Neuron (in vitro differentiated cells): ENCODE measurements at regions not wholly inside any gene's neighbourhood (a gene's known extent, or its start where the extent isn't known, plus 50 kb on each side); places are given as distances from the start of the nearest gene placed in this dataset.
"Not testable (repeated sequence)": the region's sequence is repeated elsewhere in the genome, so short reads cannot be mapped to it uniquely, and the experiment has no call there.

ENCODE experiments used
- H2AFZ ChIP-seq: one replicate; pipeline ENCODE4 v1.6.1; 2013; ENCODE audit warnings: low read depth, mild to moderate bottlenecking, inconsistent platforms, low read length, moderate library complexity
- H3K27me3 ChIP-seq: one replicate; pipeline ENCODE4 v1.6.1; 2013; ENCODE audit warnings: low read length; ENCODE audit not compliant: insufficient read depth
- H3K36me3 ChIP-seq: one replicate; pipeline ENCODE4 v1.6.1; 2013; ENCODE audit warnings: low read length; ENCODE audit not compliant: insufficient read depth
- H3K4me1 ChIP-seq: one replicate; pipeline ENCODE4 v1.6.1; 2013; ENCODE audit warnings: low read length; ENCODE audit not compliant: insufficient read depth
- H3K4me3 ChIP-seq: 2 replicates; pipeline ENCODE4 v1.5.1; 2013; ENCODE audit warnings: mild to moderate bottlenecking, low read length, moderate library complexity
- H3K9me3 ChIP-seq: one replicate; pipeline ENCODE4 v1.6.1; 2013; ENCODE audit warnings: low read length

- H3K9me3 ChIP-seq, H3K36me3 ChIP-seq, H3K4me3 ChIP-seq, H2AFZ ChIP-seq: not testable (repeated sequence)
- H3K27me3 ChIP-seq, result peaks cover 15% of the 10 kb centered on the region
- H3K4me1 ChIP-seq, result peaks cover 15% of the 10 kb centered on the region
Measured at GRCh38 chr9:89689321-89689720, 84.5 kb downstream of the GADD45G start.

GRCh38 chr9:89690334-89690912 lies 85.6 kb downstream of the GADD45G start:
- peaks cover 25% of the 10 kb centered on the region for H3K4me1 ChIP-seq
- H3K9me3 ChIP-seq, result no peaks in the 10 kb centered on the region
- H3K27me3 ChIP-seq, result peaks cover 15% of the 10 kb centered on the region

GRCh38 chr9:89695441-89695891 lies 90.7 kb downstream of the GADD45G start:
- Histone ChIP-seq H3K27me3 (peaks cover 5% of the 10 kb centered on the region), H3K36me3 (no peaks in the 10 kb centered on the region), H3K9me3 (no peaks in the 10 kb centered on the region), H2AFZ (no peak overlapping the region), H3K4me3 (peak overlapping the region; percentile 26), H3K4me1 (peaks cover 15% of the 10 kb centered on the region)

More at GRCh38 chr9:89690334-89690912, 85.6 kb downstream of the GADD45G start:
- Histone ChIP-seq H2AFZ (no peak overlapping the region), H3K36me3 (no peaks in the 10 kb centered on the region), H3K4me3 (no peak overlapping the region)

- not testable (repeated sequence) for H3K9me3 ChIP-seq, H3K4me3 ChIP-seq, H2AFZ ChIP-seq, H3K36me3 ChIP-seq, H3K27me3 ChIP-seq
- H3K4me1 ChIP-seq, result peaks cover 15% of the 10 kb centered on the region
Measured at GRCh38 chr9:89695979-89696378, 91.2 kb downstream of the GADD45G start.

GRCh38 chr9:89696780-89697179 lies 92.0 kb downstream of the GADD45G start:
- peaks cover 5% of the 10 kb centered on the region for H3K27me3 ChIP-seq
- H2AFZ ChIP-seq, result no peak overlapping the region
- peaks cover 20% of the 10 kb centered on the region for H3K4me1 ChIP-seq
- H3K4me3 ChIP-seq, result no peak overlapping the region
- no peaks in the 10 kb centered on the region for H3K36me3 ChIP-seq
- no peaks in the 10 kb centered on the region for H3K9me3 ChIP-seq

- H3K27me3 ChIP-seq, result peaks cover 5% of the 10 kb centered on the region
- no peak overlapping the region for H2AFZ ChIP-seq
- no peak overlapping the region for H3K4me3 ChIP-seq
- no peaks in the 10 kb centered on the region for H3K9me3 ChIP-seq
- H3K4me1 ChIP-seq, result peaks cover 20% of the 10 kb centered on the region
- no peaks in the 10 kb centered on the region for H3K36me3 ChIP-seq
Measured at GRCh38 chr9:89697553-89697952, 92.7 kb downstream of the GADD45G start.

GRCh38 chr9:89698411-89699005 lies 93.7 kb downstream of the GADD45G start:
- Histone ChIP-seq H3K4me1 (peaks cover 20% of the 10 kb centered on the region), H3K4me3 (no peak overlapping the region), H3K9me3 (no peaks in the 10 kb centered on the region), H3K36me3 (no peaks in the 10 kb centered on the region), H2AFZ (no peak overlapping the region), H3K27me3 (peaks cover 7% of the 10 kb centered on the region)

GRCh38 chr9:89699646-89700045 lies 94.8 kb downstream of the GADD45G start:
- H3K4me3 ChIP-seq, result no peak overlapping the region
- peaks cover 4% of the 10 kb centered on the region for H3K27me3 ChIP-seq
- H3K36me3 ChIP-seq, result no peaks in the 10 kb centered on the region
- peaks cover 18% of the 10 kb centered on the region for H3K4me1 ChIP-seq
- no peaks in the 10 kb centered on the region for H3K9me3 ChIP-seq
- H2AFZ ChIP-seq, result no peak overlapping the region

- Histone ChIP-seq H2AFZ (no peak overlapping the region), H3K4me1 (peaks cover 5% of the 10 kb centered on the region), H3K36me3 (no peaks in the 10 kb centered on the region), H3K4me3 (no peak overlapping the region), H3K27me3 (peaks cover 4% of the 10 kb centered on the region), H3K9me3 (no peaks in the 10 kb centered on the region)
Measured at GRCh38 chr9:89701221-89701798, 96.5 kb downstream of the GADD45G start.

GRCh38 chr9:89702401-89702800 lies 97.6 kb downstream of the GADD45G start:
- no peak overlapping the region for H3K4me3 ChIP-seq
- peaks cover 8% of the 10 kb centered on the region for H3K27me3 ChIP-seq
- no peaks in the 10 kb centered on the region for H3K9me3 ChIP-seq
- peaks cover 5% of the 10 kb centered on the region for H3K4me1 ChIP-seq
- no peaks in the 10 kb centered on the region for H3K36me3 ChIP-seq
- H2AFZ ChIP-seq, result no peak overlapping the region

- Histone ChIP-seq H3K36me3 (no peaks in the 10 kb centered on the region), H2AFZ (no peak overlapping the region), H3K27me3 (peaks cover 8% of the 10 kb centered on the region), H3K4me1 (peaks cover 5% of the 10 kb centered on the region), H3K9me3 (no peaks in the 10 kb centered on the region), H3K4me3 (no peak overlapping the region)
Measured at GRCh38 chr9:89705651-89706050, 100.8 kb downstream of the GADD45G start.

GRCh38 chr9:89706086-89706485 lies 101.3 kb downstream of the GADD45G start:
- Histone ChIP-seq H3K4me1 (peaks cover 4% of the 10 kb centered on the region), H2AFZ (no peak overlapping the region), H3K9me3 (no peaks in the 10 kb centered on the region), H3K4me3 (no peak overlapping the region), H3K27me3 (peaks cover 8% of the 10 kb centered on the region), H3K36me3 (no peaks in the 10 kb centered on the region)

GRCh38 chr9:89706731-89707191 lies 101.9 kb downstream of the GADD45G start:
- Histone ChIP-seq H3K27me3 (peaks cover 8% of the 10 kb centered on the region), H3K4me3 (no peak overlapping the region), H3K9me3 (no peaks in the 10 kb centered on the region), H3K4me1 (no peaks in the 10 kb centered on the region), H2AFZ (no peak overlapping the region), H3K36me3 (no peaks in the 10 kb centered on the region)
